ENCODE measurements at regions not wholly inside any gene's neighbourhood (a gene's known extent, or its start where the extent isn't known, plus 50 kb on each side); places are given as distances from the start of the nearest gene placed in this dataset.

- no peak for TF ChIP-seq SIN3A (IDR thresholded peaks at IDR 0.05; ENCODE audit: borderline replicate concordance, insufficient read depth, low read length)
- no peak for TF ChIP-seq REST (IDR thresholded peaks at IDR 0.05; ENCODE audit: insufficient read depth in 1 of 2, low read depth in 2 of 2, low read length in 2 of 2)
- TF ChIP-seq TAF1 (IDR thresholded peaks at IDR 0.05; ENCODE audit: borderline replicate concordance, insufficient read depth, low read length) = no peak
- TF ChIP-seq POLR2AphosphoS5 (IDR thresholded peaks at IDR 0.05; ENCODE audit: low read depth, low read length) = no peak
Observed at GRCh38 chr10:113278664-113279063, 274.2 kb upstream of the HABP2 start.

GRCh38 chr10:113279262-113279661, 273.6 kb upstream of the HABP2 start:
- TF ChIP-seq FOXP2 (optimal IDR thresholded peaks at IDR 0.05; ENCODE audit: borderline replicate concordance, extremely low read depth, extremely low read length, insufficient read depth) (no peak), SIN3A (IDR thresholded peaks at IDR 0.05; ENCODE audit: borderline replicate concordance, insufficient read depth, low read length) (no peak), REST (IDR thresholded peaks at IDR 0.05; ENCODE audit: insufficient read depth in 1 of 2, low read depth in 2 of 2, low read length in 2 of 2) (no peak), POLR2AphosphoS5 (IDR thresholded peaks at IDR 0.05; ENCODE audit: low read depth, low read length) (no peak), TAF1 (IDR thresholded peaks at IDR 0.05; ENCODE audit: borderline replicate concordance, insufficient read depth, low read length) (no peak)

- TF ChIP-seq TAF1 (IDR thresholded peaks at IDR 0.05; ENCODE audit: borderline replicate concordance, insufficient read depth, low read length) (no peak), SIN3A (IDR thresholded peaks at IDR 0.05; ENCODE audit: borderline replicate concordance, insufficient read depth, low read length) (no peak), POLR2AphosphoS5 (IDR thresholded peaks at IDR 0.05; ENCODE audit: low read depth, low read length) (no peak)
Observed at GRCh38 chr10:113282564-113282963, 270.3 kb upstream of the HABP2 start.

- TF ChIP-seq FOXP2 (optimal IDR thresholded peaks at IDR 0.05; ENCODE audit: borderline replicate concordance, extremely low read depth, extremely low read length, insufficient read depth) (no peak), POLR2AphosphoS5 (IDR thresholded peaks at IDR 0.05; ENCODE audit: low read depth, low read length) (no peak), SIN3A (IDR thresholded peaks at IDR 0.05; ENCODE audit: borderline replicate concordance, insufficient read depth, low read length) (no peak), REST (IDR thresholded peaks at IDR 0.05; ENCODE audit: insufficient read depth in 1 of 2, low read depth in 2 of 2, low read length in 2 of 2) (no peak), TAF1 (IDR thresholded peaks at IDR 0.05; ENCODE audit: borderline replicate concordance, insufficient read depth, low read length) (no peak)
Observed at GRCh38 chr10:113283189-113283588, 269.7 kb upstream of the HABP2 start.

DNA sequence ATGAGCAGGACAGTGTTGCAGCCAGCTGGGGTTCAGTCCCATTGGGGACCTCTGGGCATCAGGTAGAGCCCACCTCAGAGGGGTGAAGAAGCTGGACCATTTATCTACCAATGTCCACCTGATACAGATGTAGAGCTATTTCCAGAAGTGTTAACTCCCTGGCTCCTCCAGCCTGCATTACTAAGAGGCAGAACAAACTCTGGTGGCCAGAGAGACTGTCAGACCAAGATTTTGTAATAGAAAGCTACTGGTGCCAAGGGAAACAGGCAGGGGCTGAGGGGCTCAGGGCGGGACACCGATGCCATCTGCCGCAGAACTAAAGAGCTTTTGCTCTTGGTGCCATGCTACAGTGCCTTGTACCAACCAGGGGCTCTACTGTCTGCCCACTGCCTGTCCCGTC, 268.2 kb upstream of the HABP2 start:
- TF ChIP-seq TAF1 (IDR thresholded peaks at IDR 0.05; ENCODE audit: borderline replicate concordance, insufficient read depth, low read length) (no peak), FOXP2 (optimal IDR thresholded peaks at IDR 0.05; ENCODE audit: borderline replicate concordance, extremely low read depth, extremely low read length, insufficient read depth) (no peak), SIN3A (IDR thresholded peaks at IDR 0.05; ENCODE audit: borderline replicate concordance, insufficient read depth, low read length) (no peak), POLR2AphosphoS5 (IDR thresholded peaks at IDR 0.05; ENCODE audit: low read depth, low read length) (no peak), REST (IDR thresholded peaks at IDR 0.05; ENCODE audit: insufficient read depth in 1 of 2, low read depth in 2 of 2, low read length in 2 of 2) (no peak)

Measured in PFSK-1 (cell line).